Eye (tissue), 1 donor: ENCODE measurements at regions not wholly inside any gene's neighbourhood (a gene's known extent, or its start where the extent isn't known, plus 50 kb on each side); places are given as distances from the start of the nearest gene placed in this dataset.
"Not testable (repeated sequence)": the region's sequence is repeated elsewhere in the genome, so short reads cannot be mapped to it uniquely, and the experiment has no call there.

Experiments used
- DNase-seq: peaks from one replicate; pipeline ENCODE4 v3.0.0-alpha.2; 2015

- no peak for DNase-seq
These were observed 840.4 kb upstream of the TENM4 start for GRCh38 chr11:80281194-80281593.

GRCh38 chr11:80280737-80281136 is 839.9 kb upstream of the TENM4 start:
- no peak for DNase-seq

- no peak for DNase-seq
These were observed 820.9 kb upstream of the TENM4 start for GRCh38 chr11:80261776-80262175.

- DNase-seq = not testable (repeated sequence)
These were observed 816.6 kb upstream of the TENM4 start for GRCh38 chr11:80257319-80258015.

GRCh38 chr11:80255021-80255420 is 814.2 kb upstream of the TENM4 start:
- no peak for DNase-seq

- no peak for DNase-seq
These were observed 800.9 kb upstream of the TENM4 start for GRCh38 chr11:80241766-80242165.

- no peak for DNase-seq
These were observed 799.4 kb upstream of the TENM4 start for GRCh38 chr11:80240245-80240644.

GRCh38 chr11:80239217-80239616 is 798.4 kb upstream of the TENM4 start:
- no peak for DNase-seq

GRCh38 chr11:80227915-80228314 is 787.1 kb upstream of the TENM4 start:
- peak; percentile 11 for DNase-seq

GRCh38 chr11:80214413-80214812 is 773.6 kb upstream of the TENM4 start:
- no peak for DNase-seq

GRCh38 chr11:80211673-80212072 is 770.8 kb upstream of the TENM4 start:
- DNase-seq = no peak

- no peak for DNase-seq
These were observed 763.2 kb upstream of the TENM4 start for GRCh38 chr11:80204021-80204420.

GRCh38 chr11:80196932-80197554 is 756.2 kb upstream of the TENM4 start:
- no peak for DNase-seq

GRCh38 chr11:80196041-80196440 is 755.2 kb upstream of the TENM4 start:
- no peak for DNase-seq

- no peak for DNase-seq
These were observed 753.8 kb upstream of the TENM4 start for GRCh38 chr11:80194625-80195024.

GRCh38 chr11:80194016-80194415 is 753.2 kb upstream of the TENM4 start:
- no peak for DNase-seq

GRCh38 chr11:80188076-80188627 is 747.3 kb upstream of the TENM4 start:
- no peak for DNase-seq

- no peak for DNase-seq
These were observed 745.9 kb upstream of the TENM4 start for GRCh38 chr11:80186692-80187091.

GRCh38 chr11:80182901-80183300 is 742.1 kb upstream of the TENM4 start:
- no peak for DNase-seq

- DNase-seq = no peak
These were observed 732.7 kb upstream of the TENM4 start for GRCh38 chr11:80173371-80174136.

- no peak for DNase-seq
These were observed 728.0 kb upstream of the TENM4 start for GRCh38 chr11:80168796-80169195.

- DNase-seq = no peak
These were observed 726.9 kb upstream of the TENM4 start for GRCh38 chr11:80167766-80168165.

- DNase-seq = no peak
These were observed 724.9 kb upstream of the TENM4 start for GRCh38 chr11:80165744-80166143.

- DNase-seq = no peak
These were observed 722.6 kb upstream of the TENM4 start for GRCh38 chr11:80163441-80163840.
